ENCODE measurements at regions not wholly inside any gene's neighbourhood (a gene's known extent, or its start where the extent isn't known, plus 50 kb on each side); places are given as distances from the start of the nearest gene placed in this dataset.

DNA sequence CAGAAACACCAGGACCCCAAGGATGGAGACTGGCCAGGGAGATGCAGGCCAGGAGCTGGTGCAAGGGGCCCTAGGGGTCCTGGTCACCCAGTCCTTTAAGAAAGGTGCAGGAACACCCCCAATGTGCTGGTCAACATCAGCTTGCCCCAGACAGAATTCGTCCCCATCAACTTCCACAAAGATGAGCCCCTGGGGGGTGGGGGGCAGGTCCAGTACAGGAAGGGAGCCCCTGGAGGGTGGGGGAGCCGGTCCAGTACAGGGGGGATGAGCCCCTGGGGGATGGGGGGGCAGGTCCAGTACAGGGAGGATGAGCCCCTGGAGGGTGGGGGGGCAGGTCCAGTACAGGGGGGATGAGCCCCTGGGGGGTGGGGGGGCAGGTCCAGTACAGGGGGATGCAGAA is 160.7 kb upstream of the SALL3 start:
- H3K4me2 ChIP-seq (ENCODE audit: low read length) = no peak overlapping the region
- H2AFZ ChIP-seq (ENCODE audit: low read depth, low read length) = no peak overlapping the region
- H3K9ac ChIP-seq (ENCODE audit: low read length) = no peak overlapping the region
- no peak overlapping the region for H3K4me3 ChIP-seq (ENCODE audit: low read length)
- no peaks in the 10 kb centered on the region for H4K20me1 ChIP-seq (ENCODE audit: insufficient read depth)
- no peaks in the 10 kb centered on the region for H3K27me3 ChIP-seq (ENCODE audit: insufficient read depth, low read depth, low read length)
- H3K9me3 ChIP-seq (ENCODE audit: low read length) = no peaks in the 10 kb centered on the region
- H3K9me2 ChIP-seq (ENCODE audit: insufficient read depth, low read length) = no peaks in the 10 kb centered on the region
- no peaks in the 10 kb centered on the region for H3K79me2 ChIP-seq (replicated peaks; ENCODE audit: insufficient read depth, low read length)
- TF ChIP-seq TAF1 (IDR thresholded peaks at IDR 0.05; ENCODE audit: low read depth) (no peak), POLR2AphosphoS5 (IDR thresholded peaks at IDR 0.05) (no peak), MXI1 (conservative IDR thresholded peaks at IDR 0.05; ENCODE audit: poor library complexity, severe bottlenecking) (no peak), EP300 (conservative IDR thresholded peaks at IDR 0.05; ENCODE audit: poor library complexity, severe bottlenecking) (no peak), RAD21 (conservative IDR thresholded peaks at IDR 0.05) (no peak), EZH2 (IDR thresholded peaks at IDR 0.05; ENCODE audit: borderline replicate concordance, insufficient read depth, low read length, poor library complexity, severe bottlenecking) (no peak), SMC3 (conservative IDR thresholded peaks at IDR 0.05; ENCODE audit: poor library complexity) (no peak)
- TF ChIP-seq, protein P1, sequence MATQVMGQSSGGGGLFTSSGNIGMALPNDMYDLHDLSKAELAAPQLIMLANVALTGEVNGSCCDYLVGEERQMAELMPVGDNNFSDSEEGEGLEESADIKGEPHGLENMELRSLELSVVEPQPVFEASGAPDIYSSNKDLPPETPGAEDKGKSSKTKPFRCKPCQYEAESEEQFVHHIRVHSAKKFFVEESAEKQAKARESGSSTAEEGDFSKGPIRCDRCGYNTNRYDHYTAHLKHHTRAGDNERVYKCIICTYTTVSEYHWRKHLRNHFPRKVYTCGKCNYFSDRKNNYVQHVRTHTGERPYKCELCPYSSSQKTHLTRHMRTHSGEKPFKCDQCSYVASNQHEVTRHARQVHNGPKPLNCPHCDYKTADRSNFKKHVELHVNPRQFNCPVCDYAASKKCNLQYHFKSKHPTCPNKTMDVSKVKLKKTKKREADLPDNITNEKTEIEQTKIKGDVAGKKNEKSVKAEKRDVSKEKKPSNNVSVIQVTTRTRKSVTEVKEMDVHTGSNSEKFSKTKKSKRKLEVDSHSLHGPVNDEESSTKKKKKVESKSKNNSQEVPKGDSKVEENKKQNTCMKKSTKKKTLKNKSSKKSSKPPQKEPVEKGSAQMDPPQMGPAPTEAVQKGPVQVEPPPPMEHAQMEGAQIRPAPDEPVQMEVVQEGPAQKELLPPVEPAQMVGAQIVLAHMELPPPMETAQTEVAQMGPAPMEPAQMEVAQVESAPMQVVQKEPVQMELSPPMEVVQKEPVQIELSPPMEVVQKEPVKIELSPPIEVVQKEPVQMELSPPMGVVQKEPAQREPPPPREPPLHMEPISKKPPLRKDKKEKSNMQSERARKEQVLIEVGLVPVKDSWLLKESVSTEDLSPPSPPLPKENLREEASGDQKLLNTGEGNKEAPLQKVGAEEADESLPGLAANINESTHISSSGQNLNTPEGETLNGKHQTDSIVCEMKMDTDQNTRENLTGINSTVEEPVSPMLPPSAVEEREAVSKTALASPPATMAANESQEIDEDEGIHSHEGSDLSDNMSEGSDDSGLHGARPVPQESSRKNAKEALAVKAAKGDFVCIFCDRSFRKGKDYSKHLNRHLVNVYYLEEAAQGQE (IDR thresholded peaks at IDR 0.05; ENCODE audit: borderline replicate concordance) = no peak
- TF ChIP-seq, protein P2, sequence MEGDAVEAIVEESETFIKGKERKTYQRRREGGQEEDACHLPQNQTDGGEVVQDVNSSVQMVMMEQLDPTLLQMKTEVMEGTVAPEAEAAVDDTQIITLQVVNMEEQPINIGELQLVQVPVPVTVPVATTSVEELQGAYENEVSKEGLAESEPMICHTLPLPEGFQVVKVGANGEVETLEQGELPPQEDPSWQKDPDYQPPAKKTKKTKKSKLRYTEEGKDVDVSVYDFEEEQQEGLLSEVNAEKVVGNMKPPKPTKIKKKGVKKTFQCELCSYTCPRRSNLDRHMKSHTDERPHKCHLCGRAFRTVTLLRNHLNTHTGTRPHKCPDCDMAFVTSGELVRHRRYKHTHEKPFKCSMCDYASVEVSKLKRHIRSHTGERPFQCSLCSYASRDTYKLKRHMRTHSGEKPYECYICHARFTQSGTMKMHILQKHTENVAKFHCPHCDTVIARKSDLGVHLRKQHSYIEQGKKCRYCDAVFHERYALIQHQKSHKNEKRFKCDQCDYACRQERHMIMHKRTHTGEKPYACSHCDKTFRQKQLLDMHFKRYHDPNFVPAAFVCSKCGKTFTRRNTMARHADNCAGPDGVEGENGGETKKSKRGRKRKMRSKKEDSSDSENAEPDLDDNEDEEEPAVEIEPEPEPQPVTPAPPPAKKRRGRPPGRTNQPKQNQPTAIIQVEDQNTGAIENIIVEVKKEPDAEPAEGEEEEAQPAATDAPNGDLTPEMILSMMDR (IDR thresholded peaks at IDR 0.05; ENCODE audit: poor library complexity, severe bottlenecking) = no peak
- H3K27ac ChIP-seq (ENCODE audit: low read length) = no peak overlapping the region
- H3K36me3 ChIP-seq (ENCODE audit: insufficient read depth, low read length) = no peaks in the 10 kb centered on the region
- no peaks in the 10 kb centered on the region for H3F3A ChIP-seq (ENCODE audit: insufficient read depth, low read length, poor library complexity, severe bottlenecking)

DNA sequence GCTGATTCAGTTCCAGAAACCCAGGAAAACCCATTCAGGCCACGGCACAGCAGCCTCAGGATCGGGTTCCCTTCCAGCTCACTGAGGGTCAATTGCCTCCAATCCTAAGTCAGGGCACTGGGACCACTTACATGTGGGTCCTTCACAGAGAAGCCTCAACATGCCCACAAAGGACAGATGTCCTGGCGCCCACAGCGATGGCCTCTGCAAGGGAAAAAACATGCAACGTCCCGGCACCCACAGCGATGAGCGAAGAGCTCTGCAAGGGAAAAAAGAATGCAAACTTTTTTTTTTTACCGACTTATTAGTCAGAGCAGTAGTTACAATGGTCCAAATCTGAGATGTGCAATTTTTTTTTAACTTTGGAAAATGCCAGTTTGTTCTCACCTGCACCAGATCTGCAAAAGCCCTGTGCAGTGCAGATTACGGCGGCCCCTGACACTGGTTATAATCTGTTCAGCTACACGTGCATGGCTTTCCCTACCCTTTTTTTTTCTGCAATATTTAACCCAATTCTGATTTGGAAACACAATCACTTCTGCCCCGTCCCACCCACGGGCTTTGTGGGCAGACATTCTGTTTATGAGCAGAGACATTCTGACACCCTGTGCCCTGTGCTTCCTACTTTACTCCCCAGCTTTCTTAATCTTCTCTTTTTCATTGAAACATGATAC is 159.3 kb upstream of the SALL3 start:
- Histone ChIP-seq H3K36me3 (ENCODE audit: insufficient read depth, low read length) (no peaks in the 10 kb centered on the region), H3K9me3 (ENCODE audit: low read length) (no peaks in the 10 kb centered on the region), H3K27me3 (ENCODE audit: insufficient read depth, low read depth, low read length) (no peaks in the 10 kb centered on the region), H4K20me1 (ENCODE audit: insufficient read depth) (no peaks in the 10 kb centered on the region), H3K4me3 (ENCODE audit: low read length) (no peak overlapping the region), H3K79me2 (replicated peaks; ENCODE audit: insufficient read depth, low read length) (no peaks in the 10 kb centered on the region), H3F3A (ENCODE audit: insufficient read depth, low read length, poor library complexity, severe bottlenecking) (no peaks in the 10 kb centered on the region), H3K9ac (ENCODE audit: low read length) (no peak overlapping the region), H3K9me2 (ENCODE audit: insufficient read depth, low read length) (no peaks in the 10 kb centered on the region), H3K4me2 (ENCODE audit: low read length) (no peak overlapping the region), H2AFZ (ENCODE audit: low read depth, low read length) (no peak overlapping the region), H3K27ac (ENCODE audit: low read length) (no peak overlapping the region)
- TF ChIP-seq EZH2 (IDR thresholded peaks at IDR 0.05; ENCODE audit: borderline replicate concordance, insufficient read depth, low read length, poor library complexity, severe bottlenecking) (no peak), SMC3 (conservative IDR thresholded peaks at IDR 0.05; ENCODE audit: poor library complexity) (no peak)
